OCI-LY3 (cell line): ENCODE measurements at regions not wholly inside any gene's neighbourhood (a gene's known extent, or its start where the extent isn't known, plus 50 kb on each side); places are given as distances from the start of the nearest gene placed in this dataset.
A peak's percentile ranks its signal among the peaks of the same experiment; 100 is the strongest.

Source experiments
- H2AFZ ChIP-seq: fragments of 200-600, 300-600 bp; shearing (Covaris generic); 2 replicates; pipeline ENCODE4 v1.6.0; 2014; ENCODE audit warnings: antibody characterized with exemption, low read depth, low read length
- H3K27ac ChIP-seq: fragments of 200-600, 300-600 bp; sonication (generic); 2 replicates; pipeline ENCODE4 v1.5.1; 2014; ENCODE audit warnings: mild to moderate bottlenecking, low read length, moderate library complexity, mixed read lengths
- H3K27me3 ChIP-seq: fragments of 200-600, 300-600 bp; sonication (generic); 2 replicates; pipeline ENCODE4 v1.6.1; 2014; ENCODE audit warnings: low read depth, low read length, mixed read lengths
- H3K36me3 ChIP-seq: fragments of 200-600, 300-600 bp; sonication (generic); replicated peaks from 2 replicates; pipeline ENCODE3; 2014; ENCODE audit warnings: low read depth, low read length, mixed read lengths
- H3K4me1 ChIP-seq: fragments of 300-600, 200-600 bp; sonication (generic); 2 replicates; pipeline ENCODE4 v1.6.1; 2014; ENCODE audit warnings: low read length, mixed read lengths
- H3K4me2 ChIP-seq: fragments of 200-600, 300-600 bp; sonication (generic); 2 replicates; pipeline ENCODE4 v1.6.1; 2014; ENCODE audit warnings: low read length, mixed read lengths
- H3K4me3 ChIP-seq: fragments of 300-600, 200-600 bp; sonication (generic); 2 replicates; pipeline ENCODE4 v1.5.1; 2014; ENCODE audit warnings: antibody characterized with exemption, mild to moderate bottlenecking, low read length, moderate library complexity
- H3K79me2 ChIP-seq: fragments of 300-600, 200-600 bp; shearing (Covaris generic); 2 replicates; pipeline ENCODE4 v1.6.1; 2014; ENCODE audit warnings: mild to moderate bottlenecking, low read length, mixed read lengths
- H3K9ac ChIP-seq: fragments of 300-600, 200-600 bp; shearing (Covaris generic); 2 replicates; pipeline ENCODE4 v1.6.0; 2014; ENCODE audit warnings: mild to moderate bottlenecking, low read length, moderate library complexity
- H3K9me3 ChIP-seq: fragments of 200-600, 300-600 bp; shearing (Covaris generic); 2 replicates; pipeline ENCODE4 v1.6.1; 2014; ENCODE audit warnings: low read length, mixed read lengths; ENCODE audit not compliant: insufficient read depth
- H4K20me1 ChIP-seq: fragments of 200-600, 300-600 bp; sonication (generic); 2 replicates; pipeline ENCODE4 v1.6.1; 2016; ENCODE audit warnings: low read length, mixed read lengths; ENCODE audit not compliant: insufficient read depth
- CTCF ChIP-seq: fragments of 200-600, 300-600 bp; sonication (generic); IDR thresholded peaks from 2 replicates; pipeline ENCODE4 v1.5.1; 2014; ENCODE audit warnings: antibody characterized with exemption, low read length, low read depth
- EZH2phosphoT487 ChIP-seq: fragments of 200-600 bp; shearing (Covaris generic); IDR thresholded peaks from 2 replicates; pipeline ENCODE4 v1.6.1; 2018; ENCODE audit warnings: antibody characterized with exemption, mixed run types, low read depth

GRCh38 chr3:64460141-64460730 is 227.6 kb downstream of the ADAMTS9 start:
- Histone ChIP-seq H3K9me3 (no peaks in the 10 kb centered on the region), H3K79me2 (no peaks in the 10 kb centered on the region), H3K4me3 (no peak overlapping the region)

GRCh38 chr3:64459711-64460110 is 228.1 kb downstream of the ADAMTS9 start:
- H3K79me2 ChIP-seq = no peaks in the 10 kb centered on the region
- H3K9me3 ChIP-seq = no peaks in the 10 kb centered on the region
- peaks cover 18% of the 10 kb centered on the region for H3K4me1 ChIP-seq
- H2AFZ ChIP-seq = no peak overlapping the region
- no peaks in the 10 kb centered on the region for H3K36me3 ChIP-seq
- H3K9ac ChIP-seq = no peak overlapping the region
- H3K4me2 ChIP-seq = no peak overlapping the region
- no peak overlapping the region for H3K27ac ChIP-seq
- no peaks in the 10 kb centered on the region for H3K27me3 ChIP-seq
- no peaks in the 10 kb centered on the region for H4K20me1 ChIP-seq
- TF ChIP-seq CTCF (no peak), EZH2phosphoT487 (no peak)
- no peak overlapping the region for H3K4me3 ChIP-seq

More at GRCh38 chr3:64460141-64460730, 227.6 kb downstream of the ADAMTS9 start:
- H3K4me2 ChIP-seq = no peak overlapping the region
- no peak overlapping the region for H3K9ac ChIP-seq
- no peaks in the 10 kb centered on the region for H3K36me3 ChIP-seq
- peaks cover 18% of the 10 kb centered on the region for H3K4me1 ChIP-seq
- H3K27ac ChIP-seq = no peak overlapping the region
- H3K27me3 ChIP-seq = no peaks in the 10 kb centered on the region
- no peaks in the 10 kb centered on the region for H4K20me1 ChIP-seq
- no peak overlapping the region for H2AFZ ChIP-seq
- no peak for TF ChIP-seq CTCF
- no peak for TF ChIP-seq EZH2phosphoT487

- H3K4me3 ChIP-seq = no peak overlapping the region
- H3K36me3 ChIP-seq = no peaks in the 10 kb centered on the region
- no peak overlapping the region for H3K9ac ChIP-seq
- H3K4me2 ChIP-seq = no peak overlapping the region
- H3K79me2 ChIP-seq = no peaks in the 10 kb centered on the region
- no peak overlapping the region for H2AFZ ChIP-seq
- H3K27me3 ChIP-seq = no peaks in the 10 kb centered on the region
- H3K4me1 ChIP-seq = peaks cover 30% of the 10 kb centered on the region
- TF ChIP-seq CTCF (no peak), EZH2phosphoT487 (no peak)
- H4K20me1 ChIP-seq = no peaks in the 10 kb centered on the region
- no peaks in the 10 kb centered on the region for H3K9me3 ChIP-seq
- H3K27ac ChIP-seq = no peak overlapping the region
Measured at GRCh38 chr3:64457811-64458210, 230.0 kb downstream of the ADAMTS9 start.

GRCh38 chr3:64456674-64457073 is 231.1 kb downstream of the ADAMTS9 start:
- H3K9me3 ChIP-seq = no peaks in the 10 kb centered on the region
- H4K20me1 ChIP-seq = no peaks in the 10 kb centered on the region
- H3K4me2 ChIP-seq = no peak overlapping the region
- no peaks in the 10 kb centered on the region for H3K36me3 ChIP-seq
- H3K79me2 ChIP-seq = no peaks in the 10 kb centered on the region
- H2AFZ ChIP-seq = peak overlapping the region; percentile 49; the same call in 1 of the 2 replicates
- no peak overlapping the region for H3K4me3 ChIP-seq
- no peaks in the 10 kb centered on the region for H3K27me3 ChIP-seq
- TF ChIP-seq CTCF (no peak), EZH2phosphoT487 (no peak)
- H3K9ac ChIP-seq = no peak overlapping the region
- H3K4me1 ChIP-seq = peaks cover 32% of the 10 kb centered on the region
- no peak overlapping the region for H3K27ac ChIP-seq
